ENCODE measurements at regions not wholly inside any gene's neighbourhood (a gene's known extent, or its start where the extent isn't known, plus 50 kb on each side); places are given as distances from the start of the nearest gene placed in this dataset.

GRCh38 chr11:104727768-104728167, 170.5 kb downstream of the CASP12 start:
- Histone ChIP-seq H3K4me1 (no peaks in the 10 kb centered on the region), H4K20me1 (ENCODE audit: low read depth) (no peaks in the 10 kb centered on the region), H3K4me2 (no peak overlapping the region), H3K9me3 (ENCODE audit: low read depth) (no peaks in the 10 kb centered on the region), H3K9ac (no peak overlapping the region), H3K36me3 (no peaks in the 10 kb centered on the region), H3F3A (ENCODE audit: low read depth) (no peaks in the 10 kb centered on the region), H3K27ac (no peak overlapping the region), H3K4me3 (no peak overlapping the region), H3K27me3 (no peaks in the 10 kb centered on the region), H3K79me2 (ENCODE audit: low read depth) (no peaks in the 10 kb centered on the region), H2AFZ (replicated peaks) (no peak overlapping the region)
- DNase-seq (ENCODE audit: low spot score), result no peak
- TF ChIP-seq EZH2 (IDR thresholded peaks at IDR 0.05) (no peak), CTCF (IDR thresholded peaks at IDR 0.05) (no peak), EZH2phosphoT487 (IDR thresholded peaks at IDR 0.05) (no peak)
- no peak overlapping the region for H3K27ac Mint-ChIP-seq
- no peaks in the 10 kb centered on the region for H3K36me3 Mint-ChIP-seq
- no peak overlapping the region for H3K4me3 Mint-ChIP-seq
- no peaks in the 10 kb centered on the region for H3K4me1 Mint-ChIP-seq
- H3K9me3 Mint-ChIP-seq, result peaks cover 7% of the 10 kb centered on the region
- H3K27me3 Mint-ChIP-seq (ENCODE audit: insufficient read depth, low read depth), result no peaks in the 10 kb centered on the region

- Histone ChIP-seq H4K20me1 (ENCODE audit: low read depth) (no peaks in the 10 kb centered on the region), H3K79me2 (ENCODE audit: low read depth) (no peaks in the 10 kb centered on the region), H3K27ac (no peak overlapping the region), H3K27me3 (no peaks in the 10 kb centered on the region), H3K36me3 (no peaks in the 10 kb centered on the region), H3K9ac (no peak overlapping the region), H3K4me3 (no peak overlapping the region), H3K4me2 (no peak overlapping the region), H3F3A (ENCODE audit: low read depth) (no peaks in the 10 kb centered on the region), H3K9me3 (ENCODE audit: low read depth) (no peaks in the 10 kb centered on the region), H2AFZ (replicated peaks) (no peak overlapping the region), H3K4me1 (no peaks in the 10 kb centered on the region)
- Mint-ChIP-seq H3K9me3 (peaks cover 10% of the 10 kb centered on the region), H3K4me1 (no peaks in the 10 kb centered on the region), H3K27me3 (ENCODE audit: insufficient read depth, low read depth) (no peaks in the 10 kb centered on the region), H3K27ac (no peak overlapping the region), H3K36me3 (no peaks in the 10 kb centered on the region), H3K4me3 (no peak overlapping the region)
- DNase-seq (ENCODE audit: low spot score), result no peak
- TF ChIP-seq EZH2 (IDR thresholded peaks at IDR 0.05) (no peak), CTCF (IDR thresholded peaks at IDR 0.05) (no peak)
Measured at GRCh38 chr11:104727095-104727494, 171.2 kb downstream of the CASP12 start.

- Histone ChIP-seq H3K27ac (no peak overlapping the region), H2AFZ (replicated peaks) (no peak overlapping the region), H3K79me2 (ENCODE audit: low read depth) (no peaks in the 10 kb centered on the region), H3F3A (ENCODE audit: low read depth) (no peaks in the 10 kb centered on the region), H3K4me1 (no peaks in the 10 kb centered on the region), H3K4me2 (no peak overlapping the region), H3K4me3 (no peak overlapping the region), H3K9me3 (ENCODE audit: low read depth) (no peaks in the 10 kb centered on the region), H3K27me3 (no peaks in the 10 kb centered on the region), H3K36me3 (no peaks in the 10 kb centered on the region), H4K20me1 (ENCODE audit: low read depth) (no peaks in the 10 kb centered on the region), H3K9ac (no peak overlapping the region)
- H3K27ac Mint-ChIP-seq, result no peak overlapping the region
- no peaks in the 10 kb centered on the region for H3K4me1 Mint-ChIP-seq
- peaks cover 10% of the 10 kb centered on the region for H3K9me3 Mint-ChIP-seq
- H3K36me3 Mint-ChIP-seq, result no peaks in the 10 kb centered on the region
- H3K27me3 Mint-ChIP-seq (ENCODE audit: insufficient read depth, low read depth), result no peaks in the 10 kb centered on the region
- no peak for TF ChIP-seq CTCF (IDR thresholded peaks at IDR 0.05)
- no peak for TF ChIP-seq EZH2phosphoT487 (IDR thresholded peaks at IDR 0.05)
- no peak for TF ChIP-seq EZH2 (IDR thresholded peaks at IDR 0.05)
- no peak for DNase-seq (ENCODE audit: low spot score)
- H3K4me3 Mint-ChIP-seq, result no peak overlapping the region
Measured at GRCh38 chr11:104725796-104726408, 172.4 kb downstream of the CASP12 start.
